Suppressor macrophage treated with lipopolysaccharide for 1 hour (primary cell): ENCODE measurements at regions not wholly inside any gene's neighbourhood (a gene's known extent, or its start where the extent isn't known, plus 50 kb on each side); places are given as distances from the start of the nearest gene placed in this dataset.

Source experiments
- DNase-seq, 3 donors: peaks; one replicate each; pipeline ENCODE4 v3.0.0-alpha.2; 2020 to 2022

DNA sequence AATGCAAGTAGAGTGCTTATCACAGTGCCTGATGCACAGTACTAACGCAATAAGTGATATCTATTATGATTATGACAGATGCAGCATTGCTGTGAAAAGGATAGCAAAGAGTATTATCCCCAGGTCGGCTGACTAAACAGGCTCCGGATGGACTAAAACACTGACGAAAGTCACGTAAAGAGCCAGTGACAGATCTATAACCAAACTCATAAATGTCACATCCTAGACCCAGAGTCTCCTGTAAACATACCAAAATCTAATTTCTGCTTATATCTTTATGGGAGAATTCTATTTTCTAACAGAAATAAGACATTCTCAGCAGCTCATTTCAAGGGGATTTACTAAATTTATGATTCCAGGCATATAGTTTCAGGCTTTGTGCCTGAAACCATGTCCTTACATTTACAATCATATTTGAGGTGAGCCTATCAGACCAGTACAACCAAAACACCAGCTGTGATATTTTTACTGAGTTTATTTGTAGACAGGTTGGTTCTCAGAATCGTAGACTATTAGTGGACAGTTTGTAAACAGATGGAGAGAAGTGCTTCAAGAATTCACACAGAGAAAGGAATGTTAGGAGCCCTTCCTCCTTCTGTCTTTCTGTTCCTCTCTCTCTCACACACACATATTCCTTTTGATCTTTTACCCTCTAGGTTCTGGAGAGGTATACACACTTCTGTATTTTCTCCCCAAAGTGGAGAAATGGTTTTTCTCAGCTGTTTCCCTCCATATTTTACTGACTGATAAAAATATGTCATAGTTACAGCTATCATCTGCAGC, 52.4 kb upstream of the WDR26 start:
- no peak for DNase-seq

- DNase-seq, result peak; percentile 85 to 90 (median 87)
Observed at GRCh38 chr1:224488806-224489499, 54.4 kb upstream of the WDR26 start.

DNA sequence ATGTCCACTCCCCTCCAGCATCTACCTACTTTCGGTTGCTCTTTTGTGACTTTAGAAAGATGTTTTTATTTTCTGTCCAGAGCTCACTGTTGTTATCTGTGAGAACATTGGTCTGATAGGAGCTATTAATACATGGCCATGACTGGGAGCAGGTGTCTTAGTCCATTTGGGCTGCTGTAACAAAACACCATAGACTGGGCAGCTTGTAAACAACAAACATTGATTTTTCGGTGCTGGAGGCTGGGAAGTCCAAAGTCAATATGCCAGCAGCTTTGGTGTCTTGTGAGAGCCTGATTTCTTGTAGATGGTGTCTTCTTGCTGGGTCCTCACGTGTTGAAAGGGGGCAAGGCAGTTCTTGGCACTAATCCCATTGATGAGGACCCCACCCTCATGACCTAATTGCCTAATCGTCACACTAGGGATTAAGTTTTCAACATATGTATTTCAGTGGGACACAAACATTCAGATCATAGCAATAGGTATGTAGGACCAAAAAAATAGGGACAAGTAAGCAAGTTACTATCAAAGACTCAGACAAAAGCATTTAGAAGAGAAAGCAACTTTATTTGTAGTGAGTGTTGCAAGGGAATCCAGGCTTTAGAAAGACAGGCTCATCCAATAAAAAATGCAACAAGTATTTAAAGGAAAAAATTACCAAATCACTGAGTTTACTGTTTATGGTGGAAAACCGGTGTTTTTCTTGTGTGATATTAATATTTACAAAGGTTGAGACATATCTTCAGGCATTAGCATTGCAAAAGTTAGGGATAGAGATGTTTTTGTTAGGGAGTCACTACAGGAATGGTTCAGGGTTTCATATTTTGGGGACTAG, 55.2 kb upstream of the WDR26 start:
- no peak for DNase-seq

- DNase-seq, result no peak
Observed at GRCh38 chr1:224490549-224491537, 56.2 kb upstream of the WDR26 start.

DNA sequence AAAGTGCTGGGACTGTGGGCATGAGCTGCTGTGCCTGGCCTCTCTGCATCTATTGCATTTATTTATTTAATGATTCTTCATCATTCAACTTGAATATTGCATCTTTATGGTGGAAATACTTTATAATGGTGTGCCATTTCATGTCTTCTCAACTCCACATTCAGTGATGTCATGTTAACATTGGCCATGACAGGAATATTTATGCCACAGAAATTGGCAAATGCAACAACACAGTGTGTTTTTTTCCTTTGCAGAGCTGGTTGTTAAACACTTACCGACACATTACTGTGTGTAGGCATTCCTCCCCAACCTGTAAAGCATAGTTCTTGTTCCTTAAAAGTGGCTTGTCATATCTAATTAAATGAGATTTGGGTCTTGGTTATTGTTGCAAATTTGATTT, 57.4 kb upstream of the WDR26 start:
- DNase-seq, result no peak

DNA sequence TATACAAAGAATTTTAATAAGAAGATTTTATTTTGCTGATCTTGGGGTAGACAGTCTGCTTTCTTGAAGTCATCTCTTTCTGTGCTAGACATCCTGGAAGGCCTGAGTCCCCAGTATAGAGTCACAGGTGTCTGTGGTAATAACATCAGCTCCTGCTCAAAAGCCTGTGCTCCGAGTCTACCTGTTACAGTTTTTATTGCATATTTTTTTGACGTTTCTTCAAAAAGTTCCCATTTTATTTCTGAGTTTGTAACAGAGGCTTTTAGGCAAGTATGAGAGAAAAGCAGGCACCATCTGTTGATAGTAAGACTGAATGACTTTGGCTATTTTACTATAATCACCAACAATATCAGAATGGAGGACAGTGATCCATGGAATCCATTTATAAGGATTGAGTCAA, 58.0 kb upstream of the WDR26 start:
- no peak for DNase-seq

DNA sequence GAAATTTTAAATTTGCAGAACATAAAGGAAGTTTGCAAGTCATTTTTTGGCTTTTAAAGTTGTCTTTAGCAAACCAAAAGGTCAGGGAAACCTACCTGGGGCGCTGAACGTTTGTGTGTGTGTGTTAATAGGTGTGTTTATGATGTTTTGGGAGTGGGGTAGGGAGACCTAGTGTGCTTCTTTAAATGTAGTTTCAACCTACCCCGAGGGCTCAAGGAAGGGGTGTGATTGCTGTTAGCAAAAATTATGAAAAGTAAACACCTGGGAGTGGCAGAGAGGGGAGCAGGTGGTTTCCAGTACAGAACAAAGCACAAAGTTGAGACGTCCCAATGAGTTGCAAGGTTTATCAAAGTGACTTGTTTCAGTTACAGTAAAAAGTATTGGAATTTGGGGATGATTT, 58.7 kb upstream of the WDR26 start:
- DNase-seq, result no peak

- DNase-seq, result no peak
Observed at GRCh38 chr1:224494343-224494742, 59.7 kb upstream of the WDR26 start.

DNA sequence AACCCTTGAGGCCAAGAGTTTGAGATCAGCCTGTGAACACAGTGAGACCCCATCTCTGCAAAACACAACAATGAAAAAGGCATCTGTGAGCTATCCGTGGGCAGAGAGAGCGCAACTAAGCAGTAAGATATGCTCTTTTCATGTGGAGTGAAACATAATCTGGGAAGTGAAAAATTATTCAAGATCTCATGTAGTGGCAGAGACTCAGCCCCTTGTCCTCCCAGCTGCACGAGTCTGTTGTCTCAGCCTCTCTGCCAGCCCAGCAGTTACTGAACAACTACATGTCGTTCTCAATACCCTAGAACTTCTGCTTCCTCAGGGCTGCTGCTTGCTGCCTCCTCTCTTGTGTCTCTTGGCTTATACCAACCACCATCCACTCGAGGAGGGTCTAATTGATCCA, 61.3 kb upstream of the WDR26 start:
- peak; percentile 33 to 45 (median 40) for DNase-seq

DNA sequence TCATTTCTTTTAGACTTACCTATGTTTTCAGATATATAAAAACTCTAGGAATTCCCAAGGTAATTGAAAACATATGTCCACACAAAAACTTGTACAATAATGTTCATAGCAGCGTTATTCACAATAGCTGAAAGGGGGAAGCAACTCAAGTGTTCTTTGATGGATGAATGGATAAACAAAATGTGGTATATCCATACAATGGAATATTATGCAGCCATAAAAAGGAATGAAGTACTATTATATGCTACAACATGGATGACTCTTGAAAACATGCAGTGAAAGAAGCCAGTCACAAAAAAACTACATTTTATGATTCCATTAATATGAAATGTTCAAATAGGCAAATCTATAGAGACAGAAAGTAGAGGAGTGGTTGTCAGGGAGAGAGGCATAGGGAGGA, 62.2 kb upstream of the WDR26 start:
- no peak for DNase-seq

- DNase-seq, result peak; percentile 87 to 95 (median 93)
Observed at GRCh38 chr1:224497714-224498573, 63.3 kb upstream of the WDR26 start.

- peak in 1 of 3 donors; percentile 71 for DNase-seq
Observed at GRCh38 chr1:224498574-224499170, 64.1 kb upstream of the WDR26 start.

- no peak for DNase-seq
Observed at GRCh38 chr1:224499204-224499603, 64.6 kb upstream of the WDR26 start.

- DNase-seq, result no peak
Observed at GRCh38 chr1:224500796-224501195, 66.2 kb upstream of the WDR26 start.

GRCh38 chr1:224501836-224502235, 67.2 kb upstream of the WDR26 start:
- DNase-seq, result no peak

DNA sequence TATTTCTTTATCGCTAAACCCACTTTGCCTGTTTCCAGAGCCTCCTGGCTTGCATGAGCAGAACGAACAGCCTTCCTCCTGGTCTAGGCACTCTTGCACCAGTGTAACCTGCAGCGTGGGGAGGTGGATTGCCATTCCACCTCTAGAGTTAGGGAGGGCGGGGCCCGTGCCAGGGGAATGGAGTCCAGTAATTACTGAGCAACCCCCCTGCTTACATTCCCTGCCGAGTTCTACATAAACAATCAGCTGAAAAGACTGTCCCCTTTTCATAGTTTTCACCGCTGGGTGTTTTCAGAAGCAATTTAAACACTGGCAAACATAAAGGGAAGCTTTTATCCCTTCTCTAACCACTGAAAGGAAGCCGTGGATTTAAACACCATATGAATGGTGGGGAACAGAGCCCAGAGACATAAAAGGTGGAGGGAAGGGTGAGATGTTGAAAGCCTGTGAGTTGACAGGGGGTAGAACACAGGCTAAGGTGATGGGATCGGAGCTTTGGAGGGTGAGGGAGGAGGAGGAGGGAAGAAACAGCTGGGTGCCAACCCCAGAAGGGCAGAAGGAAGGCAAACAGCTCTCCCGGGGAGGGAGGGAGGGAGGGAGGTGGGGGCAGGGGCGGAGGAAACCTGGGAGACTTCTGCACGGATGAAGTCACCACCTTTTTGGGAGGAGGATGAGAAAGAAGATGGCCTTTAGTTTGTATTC, 68.0 kb upstream of the WDR26 start:
- DNase-seq, result no peak

DNA sequence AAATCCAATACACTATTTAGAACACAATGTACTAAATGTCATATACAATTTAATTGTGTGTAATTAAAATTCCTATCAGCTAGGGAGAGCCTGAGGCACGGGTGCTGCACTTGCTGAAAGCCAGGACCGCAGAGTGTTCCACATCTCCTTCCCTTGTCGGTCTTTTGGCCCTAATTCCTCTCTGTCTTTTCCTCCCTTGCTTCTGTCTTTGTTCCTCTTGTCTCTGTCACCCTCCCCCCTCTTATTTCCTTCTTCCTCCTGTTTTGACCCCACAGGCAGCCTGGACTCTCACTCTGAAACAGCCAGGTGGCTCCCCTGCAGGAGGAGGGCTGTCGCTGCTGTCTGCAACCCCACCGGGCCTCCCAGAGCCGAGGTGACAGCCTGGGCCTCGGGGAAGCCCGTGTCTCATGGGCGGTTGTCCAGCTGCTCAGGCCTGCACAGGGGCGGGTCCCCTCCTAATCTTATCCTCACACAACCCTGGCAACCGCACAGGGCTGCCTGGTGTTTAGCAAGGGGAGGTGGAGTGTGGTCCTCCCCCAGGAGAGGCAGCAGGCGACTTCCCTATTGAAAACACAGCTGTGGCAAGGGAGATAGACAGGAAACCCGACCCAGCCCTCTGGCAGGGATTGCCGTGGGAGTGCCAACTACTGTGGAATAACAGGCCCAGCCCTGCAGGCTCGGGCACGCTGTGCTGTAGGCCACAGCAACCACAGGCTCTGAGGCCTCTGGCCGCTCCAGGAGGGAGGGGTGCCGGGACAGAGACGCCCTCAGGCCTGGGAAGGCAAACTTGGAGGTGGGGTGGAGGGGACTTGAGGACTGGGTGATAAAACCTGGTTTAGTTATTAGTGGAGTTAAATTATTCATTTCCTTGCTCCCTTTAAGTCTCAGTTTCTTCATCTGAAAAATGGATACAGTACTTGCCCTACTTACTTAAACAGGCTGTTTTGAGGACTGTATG, 68.8 kb upstream of the WDR26 start:
- DNase-seq, result peak; percentile 79 to 87 (median 82)

DNA sequence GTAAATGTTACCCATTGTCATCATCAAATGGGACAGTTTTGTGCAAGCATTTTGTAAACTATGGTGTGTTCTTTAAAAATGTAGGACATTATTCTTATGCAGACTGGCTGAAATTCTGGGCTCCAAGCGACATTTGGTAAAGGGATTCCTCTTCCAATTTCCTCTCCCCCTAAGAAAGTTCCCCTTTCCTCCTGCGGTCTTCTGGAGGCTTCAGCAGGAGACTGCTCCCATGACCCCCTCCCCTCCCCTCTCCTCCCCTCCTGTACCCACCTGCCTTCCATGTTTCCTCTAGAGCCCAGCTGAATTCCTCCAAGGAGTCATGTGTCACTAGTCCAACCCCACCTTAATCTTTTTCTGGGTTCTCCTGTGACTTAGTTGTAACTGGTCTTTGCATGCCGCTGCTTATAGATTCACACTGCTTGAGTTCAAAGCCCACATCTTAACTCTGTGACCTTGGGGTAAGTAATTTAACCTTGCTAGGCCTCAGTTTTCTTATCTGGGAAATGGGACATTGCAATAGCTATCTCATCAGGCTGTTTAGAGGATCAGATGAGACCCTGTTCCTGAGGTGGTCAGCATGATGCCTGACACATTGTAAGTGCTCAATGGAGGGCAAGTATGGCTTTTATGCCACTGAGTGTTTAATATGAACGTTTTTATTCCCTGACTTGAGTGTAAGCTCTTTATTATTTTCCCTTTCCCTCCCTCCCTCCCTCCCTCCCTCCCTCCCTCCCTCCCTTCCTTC, 69.9 kb upstream of the WDR26 start:
- no peak for DNase-seq
